Activated CD4-positive, alpha-beta T cell treated with anti-CD3 and anti-CD28 coated beads, Interleukin-2, amount 10 ng/mL, durations not matched to agents 7 days and 5 days (primary cell): ENCODE measurements at regions not wholly inside any gene's neighbourhood (a gene's known extent, or its start where the extent isn't known, plus 50 kb on each side); places are given as distances from the start of the nearest gene placed in this dataset.
"Not testable (repeated sequence)": the region's sequence is repeated elsewhere in the genome, so short reads cannot be mapped to it uniquely, and the experiment has no call there.

Source experiments
- CTCF ChIA-PET: fragments of 350-600 bp; sonication (Branson Sonifier 250); formaldehyde crosslinking; loops from one replicate; lab custom pipeline; 2021; ENCODE audit warnings: antibody characterized with exemption; lab: Charles Lee
- POLR2A ChIA-PET: fragments of 350-600 bp; sonication (Branson Sonifier 250); formaldehyde crosslinking; loops from one replicate; lab custom pipeline; 2021; ENCODE audit warnings: antibody characterized with exemption; lab: Charles Lee
- DNase-seq: peaks from one replicate; pipeline ENCODE4 v3.0.0-alpha.2; 2020
- H3K27ac Mint-ChIP-seq: one replicate; pipeline ENCODE4 v1.8.0; 2021; ENCODE audit warnings: mild to moderate bottlenecking, moderate library complexity, mixed read lengths
- H3K27me3 Mint-ChIP-seq: one replicate; pipeline ENCODE4 v1.8.0; 2021; ENCODE audit warnings: mixed read lengths
- H3K36me3 Mint-ChIP-seq: one replicate; pipeline ENCODE4 v1.8.0; 2021; ENCODE audit warnings: low read depth, mixed read lengths
- H3K4me1 Mint-ChIP-seq: one replicate; pipeline ENCODE4 v1.8.0; 2021; ENCODE audit warnings: mixed read lengths
- H3K4me3 Mint-ChIP-seq: one replicate; pipeline ENCODE4 v1.8.0; 2021; ENCODE audit warnings: mild to moderate bottlenecking, moderate library complexity, mixed read lengths
- H3K9me3 Mint-ChIP-seq: one replicate; pipeline ENCODE4 v1.8.0; 2021; ENCODE audit warnings: mixed read lengths

- Mint-ChIP-seq H3K4me3 (no peak overlapping the region), H3K27me3 (no peaks in the 10 kb centered on the region), H3K9me3 (no peaks in the 10 kb centered on the region), H3K4me1 (no peaks in the 10 kb centered on the region), H3K36me3 (no peaks in the 10 kb centered on the region), H3K27ac (no peak overlapping the region)
- CTCF ChIA-PET, result no interaction called here
- POLR2A ChIA-PET, result no interaction called here
- no peak for DNase-seq
Measured at GRCh38 chr20:22729180-22729579, 144.8 kb upstream of the FOXA2 start.

DNA sequence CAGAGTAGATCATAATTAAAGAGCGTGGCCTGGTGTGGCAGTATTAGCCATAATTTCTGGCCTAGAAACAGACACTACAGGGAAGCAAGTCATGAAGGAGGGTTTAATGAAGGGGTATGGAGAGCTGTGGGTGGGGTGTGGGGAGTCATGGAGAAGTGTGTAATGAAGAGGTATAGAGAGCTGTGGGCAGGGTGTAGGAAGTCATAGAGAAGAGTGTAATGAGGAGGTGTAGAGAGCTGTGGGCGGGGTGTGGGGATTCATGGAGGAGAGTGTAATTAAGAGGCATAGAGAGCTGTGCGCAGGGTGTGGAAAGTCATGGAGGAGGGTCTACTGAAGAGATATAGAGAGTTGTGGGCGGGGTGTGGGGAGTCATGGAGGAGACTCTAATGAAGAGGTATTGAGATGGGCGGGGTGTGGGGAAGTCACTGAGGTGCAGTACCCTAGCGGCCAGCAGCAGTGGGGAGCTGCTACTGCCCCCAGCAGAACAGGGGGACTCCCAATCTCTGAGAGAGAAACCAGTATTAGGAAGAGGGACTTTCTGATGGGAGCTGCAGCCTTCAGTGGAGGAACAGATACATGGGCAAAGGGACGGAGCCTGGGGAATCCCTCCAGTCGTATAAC is 145.4 kb upstream of the FOXA2 start:
- POLR2A ChIA-PET, result no interaction called here
- no peaks in the 10 kb centered on the region for H3K4me1 Mint-ChIP-seq
- no peak overlapping the region for H3K27ac Mint-ChIP-seq
- no peaks in the 10 kb centered on the region for H3K36me3 Mint-ChIP-seq
- H3K27me3 Mint-ChIP-seq, result no peaks in the 10 kb centered on the region
- H3K4me3 Mint-ChIP-seq, result no peak overlapping the region
- no peak for DNase-seq
- CTCF ChIA-PET, result no interaction called here
- no peaks in the 10 kb centered on the region for H3K9me3 Mint-ChIP-seq

- POLR2A ChIA-PET, result no interaction called here
- DNase-seq, result no peak
- H3K27me3 Mint-ChIP-seq, result no peaks in the 10 kb centered on the region
- CTCF ChIA-PET, result no interaction called here
- no peak overlapping the region for H3K27ac Mint-ChIP-seq
- no peaks in the 10 kb centered on the region for H3K9me3 Mint-ChIP-seq
- H3K36me3 Mint-ChIP-seq, result no peaks in the 10 kb centered on the region
- H3K4me1 Mint-ChIP-seq, result no peaks in the 10 kb centered on the region
- no peak overlapping the region for H3K4me3 Mint-ChIP-seq
Measured at GRCh38 chr20:22732751-22733150, 148.4 kb upstream of the FOXA2 start.

- H3K9me3 Mint-ChIP-seq, H3K4me1 Mint-ChIP-seq, H3K27me3 Mint-ChIP-seq, POLR2A ChIA-PET, CTCF ChIA-PET, H3K36me3 Mint-ChIP-seq, DNase-seq, H3K4me3 Mint-ChIP-seq, H3K27ac Mint-ChIP-seq: not testable (repeated sequence)
Measured at GRCh38 chr20:22734946-22735647, 150.7 kb upstream of the FOXA2 start.

- ChIA-PET CTCF (no interaction called here), POLR2A (no interaction called here)
- DNase-seq, result no peak
- no peaks in the 10 kb centered on the region for H3K4me1 Mint-ChIP-seq
- H3K9me3 Mint-ChIP-seq, result no peaks in the 10 kb centered on the region
- H3K4me3 Mint-ChIP-seq, result no peak overlapping the region
- H3K27me3 Mint-ChIP-seq, result no peaks in the 10 kb centered on the region
- H3K27ac Mint-ChIP-seq, result no peak overlapping the region
- no peaks in the 10 kb centered on the region for H3K36me3 Mint-ChIP-seq
Measured at GRCh38 chr20:22740829-22741228, 156.5 kb upstream of the FOXA2 start.

DNA sequence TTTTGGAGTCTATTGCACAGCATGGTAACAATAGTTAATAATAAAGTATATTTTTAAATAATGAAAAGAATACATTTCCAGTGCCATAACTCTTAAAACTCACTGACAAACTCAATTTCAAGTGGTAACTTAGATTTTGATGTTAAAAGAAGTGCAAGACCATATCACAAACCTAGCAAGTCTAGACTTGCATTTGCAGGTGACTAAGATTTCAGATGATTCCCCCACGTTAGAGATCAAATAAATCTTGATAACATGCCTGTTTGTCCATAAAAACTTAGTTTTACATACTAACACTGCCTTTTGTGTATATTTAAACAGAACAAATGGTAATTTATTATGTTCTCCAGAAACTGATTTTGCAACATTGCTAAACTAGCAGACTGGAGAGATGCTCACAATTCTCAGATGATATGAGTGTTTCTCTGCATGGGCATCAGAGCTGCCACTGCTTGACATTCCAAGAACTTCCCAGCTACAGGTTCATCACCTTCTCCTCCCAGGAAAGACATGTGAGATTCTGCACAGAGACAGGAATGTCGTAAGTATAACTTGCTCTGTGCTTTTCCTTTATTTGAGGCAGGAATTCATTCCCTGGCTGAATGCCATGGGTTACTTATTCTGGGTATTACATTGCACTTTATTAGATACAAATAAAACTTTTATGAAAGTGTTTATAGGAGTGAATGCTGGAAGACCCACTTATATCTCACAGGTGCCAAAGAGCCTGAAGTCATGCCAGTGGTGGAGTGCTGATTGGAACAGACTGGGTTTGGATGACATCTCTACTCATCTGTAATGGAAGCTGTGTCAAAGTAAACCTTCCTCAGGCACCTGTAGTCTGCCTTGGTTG is 160.2 kb upstream of the FOXA2 start:
- no peak for DNase-seq
- no peak overlapping the region for H3K4me3 Mint-ChIP-seq
- H3K4me1 Mint-ChIP-seq, result no peaks in the 10 kb centered on the region
- H3K9me3 Mint-ChIP-seq, result no peaks in the 10 kb centered on the region
- no peaks in the 10 kb centered on the region for H3K27me3 Mint-ChIP-seq
- no peak overlapping the region for H3K27ac Mint-ChIP-seq
- CTCF ChIA-PET, result no interaction called here
- POLR2A ChIA-PET, result no interaction called here
- H3K36me3 Mint-ChIP-seq, result no peaks in the 10 kb centered on the region

DNA sequence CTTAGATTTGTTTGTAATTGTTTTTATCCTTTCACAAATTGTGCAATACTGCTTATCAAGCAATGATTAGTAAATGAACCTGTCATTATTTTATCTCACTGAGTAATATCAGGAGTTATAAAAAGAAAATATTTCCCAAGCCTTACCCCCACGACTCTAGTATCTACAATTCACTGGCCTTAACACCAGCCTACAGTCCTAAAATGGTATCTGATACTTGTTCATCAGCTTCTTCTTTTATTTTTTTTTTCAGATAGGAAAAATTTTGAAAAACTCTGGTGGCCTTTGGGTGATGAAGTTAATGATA is 160.8 kb upstream of the FOXA2 start:
- Mint-ChIP-seq H3K27ac (no peak overlapping the region), H3K4me3 (no peak overlapping the region), H3K9me3 (no peaks in the 10 kb centered on the region), H3K4me1 (no peaks in the 10 kb centered on the region), H3K36me3 (no peaks in the 10 kb centered on the region), H3K27me3 (no peaks in the 10 kb centered on the region)
- CTCF ChIA-PET, result no interaction called here
- POLR2A ChIA-PET, result no interaction called here
- no peak for DNase-seq

DNA sequence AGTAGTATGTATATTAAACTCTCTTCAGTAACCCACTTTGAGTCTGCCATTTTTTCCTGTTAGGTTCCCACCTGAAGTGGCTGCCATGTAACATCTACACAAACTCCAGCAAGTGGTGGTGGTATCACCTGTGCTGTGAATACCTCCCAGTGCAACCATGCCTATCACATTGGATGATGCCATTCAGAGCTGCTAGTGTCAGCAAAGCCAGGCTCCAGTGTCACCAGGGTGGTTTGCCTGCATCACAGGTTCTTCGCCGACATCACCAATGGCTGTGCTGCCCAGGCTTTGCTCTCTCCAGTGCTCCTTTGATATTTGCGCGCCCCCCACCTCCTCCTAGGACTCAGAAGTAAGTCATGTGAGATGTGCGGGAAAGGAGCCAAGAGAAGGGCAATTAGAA is 162.6 kb upstream of the FOXA2 start:
- ChIA-PET CTCF (no interaction called here), POLR2A (no interaction called here)
- no peak for DNase-seq
- H3K36me3 Mint-ChIP-seq, result no peaks in the 10 kb centered on the region
- no peaks in the 10 kb centered on the region for H3K9me3 Mint-ChIP-seq
- H3K27ac Mint-ChIP-seq, result no peak overlapping the region
- no peaks in the 10 kb centered on the region for H3K27me3 Mint-ChIP-seq
- H3K4me3 Mint-ChIP-seq, result no peak overlapping the region
- no peaks in the 10 kb centered on the region for H3K4me1 Mint-ChIP-seq

GRCh38 chr20:22752324-22752723 is 168.0 kb upstream of the FOXA2 start:
- no peaks in the 10 kb centered on the region for H3K9me3 Mint-ChIP-seq
- DNase-seq, result no peak
- ChIA-PET CTCF (no interaction called here), POLR2A (no interaction called here)
- H3K36me3 Mint-ChIP-seq, result no peaks in the 10 kb centered on the region
- no peak overlapping the region for H3K4me3 Mint-ChIP-seq
- H3K27ac Mint-ChIP-seq, result no peak overlapping the region
- H3K4me1 Mint-ChIP-seq, result no peaks in the 10 kb centered on the region
- no peaks in the 10 kb centered on the region for H3K27me3 Mint-ChIP-seq

DNA sequence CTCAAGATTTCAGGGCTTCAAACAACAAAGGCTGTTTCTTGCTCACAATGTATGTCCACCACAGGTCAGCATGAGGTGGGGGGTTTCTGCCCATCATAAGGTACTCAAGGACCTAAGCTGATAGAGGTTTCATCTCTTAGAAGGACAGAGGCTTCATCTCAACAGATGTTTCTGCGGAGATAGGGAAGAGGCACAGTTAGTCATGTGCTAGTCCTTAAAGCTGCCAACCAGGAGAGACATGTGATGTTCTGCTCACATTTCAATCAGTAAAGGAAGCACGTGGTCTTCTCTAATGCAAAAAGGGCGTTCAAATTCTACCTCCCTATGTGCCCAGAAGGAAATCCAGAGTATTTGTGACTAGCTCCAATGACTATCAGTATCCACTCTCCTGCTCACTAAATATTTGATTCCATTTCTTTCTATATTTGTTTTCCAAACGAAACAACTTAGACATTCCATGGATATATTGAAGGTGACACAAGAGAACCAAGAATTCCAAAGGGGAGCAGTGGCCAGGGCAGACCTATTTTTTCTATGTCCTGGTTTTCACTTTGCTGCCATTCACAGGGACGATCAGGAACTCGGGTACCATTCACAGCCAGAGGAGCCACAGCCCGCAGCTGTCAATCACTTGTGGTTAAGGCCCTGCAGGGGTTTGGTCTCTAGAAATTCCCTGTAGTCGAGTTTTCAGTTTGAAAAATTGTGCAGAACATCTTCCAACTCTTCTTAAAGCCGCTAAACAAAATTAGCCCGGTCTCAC is 173.2 kb upstream of the FOXA2 start:
- CTCF ChIA-PET, result interaction anchor here (0.6 kb wide), 1 partner anchor 10 kb away, joined by 3 read pairs; no protein-coding TSS in a partner anchor
- POLR2A ChIA-PET, result no interaction called here

DNA sequence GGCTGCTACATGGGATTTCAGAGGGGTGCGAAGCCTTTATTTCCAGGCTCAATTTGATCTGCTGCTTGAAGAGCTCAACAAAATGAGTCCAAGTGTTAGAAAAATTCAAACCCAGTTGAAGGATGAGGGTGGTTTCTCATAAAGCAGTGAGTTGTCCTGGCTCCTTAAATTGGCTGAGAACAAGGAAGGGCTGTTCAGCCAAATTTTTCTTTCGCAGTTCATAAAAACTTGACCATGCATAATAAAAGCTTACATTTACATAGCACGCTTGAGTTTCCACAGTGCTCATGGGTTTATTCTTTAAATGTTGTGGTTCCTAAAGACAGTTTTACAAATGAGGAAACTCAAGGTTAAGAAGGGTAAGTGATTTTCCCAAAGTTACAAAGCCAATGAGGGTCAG is 174.4 kb upstream of the FOXA2 start:
- Mint-ChIP-seq H3K27me3 (no peaks in the 10 kb centered on the region), H3K4me1 (no peaks in the 10 kb centered on the region), H3K27ac (no peak overlapping the region), H3K4me3 (no peak overlapping the region), H3K9me3 (no peaks in the 10 kb centered on the region), H3K36me3 (no peaks in the 10 kb centered on the region)
- DNase-seq, result no peak
- POLR2A ChIA-PET, result no interaction called here
- CTCF ChIA-PET, result no interaction called here

More for the DNA sequence above, 173.2 kb upstream of the FOXA2 start:
- no peaks in the 10 kb centered on the region for H3K4me1 Mint-ChIP-seq
- H3K9me3 Mint-ChIP-seq, result no peaks in the 10 kb centered on the region
- H3K27me3 Mint-ChIP-seq, result no peaks in the 10 kb centered on the region
- no peak overlapping the region for H3K4me3 Mint-ChIP-seq
- DNase-seq, result no peak
- H3K27ac Mint-ChIP-seq, result no peak overlapping the region
- no peaks in the 10 kb centered on the region for H3K36me3 Mint-ChIP-seq

DNA sequence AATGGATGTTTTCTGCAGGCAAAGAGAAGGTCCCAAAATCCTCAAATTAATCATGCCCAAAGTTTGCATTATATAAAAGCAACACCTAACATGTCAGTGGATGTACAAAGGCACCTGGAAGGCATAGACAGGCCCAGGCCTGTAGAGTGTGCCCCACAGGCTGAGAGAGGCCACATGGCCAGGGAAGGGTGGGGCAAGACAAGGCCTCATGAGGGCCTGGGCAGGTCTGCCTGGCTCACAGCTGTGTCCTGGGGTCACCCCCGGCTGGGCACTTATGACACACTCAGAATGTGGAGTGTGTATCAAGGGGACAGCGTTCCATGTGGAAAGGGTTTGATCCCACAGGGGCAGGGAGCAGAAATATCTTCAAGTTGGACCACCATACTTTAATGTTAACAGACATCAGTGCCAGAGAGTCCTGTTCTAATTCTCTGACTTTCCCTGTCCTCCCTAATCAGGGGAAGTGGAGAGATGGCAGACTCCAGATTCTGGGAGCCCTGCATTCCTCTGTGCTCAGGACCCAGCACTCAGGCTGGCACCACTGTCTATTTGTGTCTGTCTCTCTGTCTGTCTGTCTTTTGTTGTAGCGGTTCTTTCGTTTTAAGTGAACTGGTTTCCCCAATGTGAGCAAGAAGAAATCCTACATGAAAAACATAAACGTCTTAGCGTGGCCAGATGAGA is 178.3 kb upstream of the FOXA2 start:
- CTCF ChIA-PET, result no interaction called here
- Mint-ChIP-seq H3K4me1 (no peaks in the 10 kb centered on the region), H3K27ac (no peak overlapping the region), H3K9me3 (no peaks in the 10 kb centered on the region), H3K4me3 (no peak overlapping the region), H3K27me3 (no peaks in the 10 kb centered on the region), H3K36me3 (no peaks in the 10 kb centered on the region)
- POLR2A ChIA-PET, result no interaction called here
- DNase-seq, result no peak
